Anterior cingulate cortex (tissue), 58 donors: ENCODE measurements at regions not wholly inside any gene's neighbourhood (a gene's known extent, or its start where the extent isn't known, plus 50 kb on each side); places are given as distances from the start of the nearest gene placed in this dataset.
"Not testable (repeated sequence)": the region's sequence is repeated elsewhere in the genome, so short reads cannot be mapped to it uniquely, and the experiment has no call there.

Experiments
- DNase-seq, 58 donors: peaks; one replicate each; lab custom pipeline; 2025; lab: John Stamatoyannopoulos, UW

GRCh38 chrX:120719622-120720021, 89.8 kb upstream of the C1GALT1C1 start:
- DNase-seq, result no peak

- DNase-seq, result no peak
These were observed 89.1 kb upstream of the C1GALT1C1 start for GRCh38 chrX:120718969-120719368.

GRCh38 chrX:120702337-120702736, 72.5 kb upstream of the C1GALT1C1 start:
- DNase-seq, result not testable (repeated sequence)

- no peak for DNase-seq
These were observed 67.2 kb upstream of the C1GALT1C1 start for GRCh38 chrX:120697053-120697452.

GRCh38 chrX:120692319-120692718, 62.5 kb upstream of the C1GALT1C1 start:
- no peak for DNase-seq

- no peak for DNase-seq
These were observed 61.1 kb upstream of the C1GALT1C1 start for GRCh38 chrX:120690941-120691340.

- no peak for DNase-seq
These were observed 60.5 kb upstream of the C1GALT1C1 start for GRCh38 chrX:120690344-120690743.

GRCh38 chrX:120680090-120680489, 50.2 kb upstream of the C1GALT1C1 start:
- DNase-seq, result no peak
